HG03139 (cell line): ENCODE measurements at regions not wholly inside any gene's neighbourhood (a gene's known extent, or its start where the extent isn't known, plus 50 kb on each side); places are given as distances from the start of the nearest gene placed in this dataset.
"Not testable (repeated sequence)": the region's sequence is repeated elsewhere in the genome, so short reads cannot be mapped to it uniquely, and the experiment has no call there.

Source experiments
- ATAC-seq: cut with Tn5 transposase; IDR thresholded peaks from one replicate; pipeline ENCODE4 v1.9.1; 2021; ENCODE audit not compliant: unreplicated experiment

- ATAC-seq, result not testable (repeated sequence)
These were observed 83.1 kb upstream of the GOLGA6L4 start for GRCh38 chr15:84152381-84152979.

GRCh38 chr15:84153655-84154140 is 81.9 kb upstream of the GOLGA6L4 start:
- not testable (repeated sequence) for ATAC-seq

- not testable (repeated sequence) for ATAC-seq
These were observed 81.3 kb upstream of the GOLGA6L4 start for GRCh38 chr15:84154314-84154713.

DNA sequence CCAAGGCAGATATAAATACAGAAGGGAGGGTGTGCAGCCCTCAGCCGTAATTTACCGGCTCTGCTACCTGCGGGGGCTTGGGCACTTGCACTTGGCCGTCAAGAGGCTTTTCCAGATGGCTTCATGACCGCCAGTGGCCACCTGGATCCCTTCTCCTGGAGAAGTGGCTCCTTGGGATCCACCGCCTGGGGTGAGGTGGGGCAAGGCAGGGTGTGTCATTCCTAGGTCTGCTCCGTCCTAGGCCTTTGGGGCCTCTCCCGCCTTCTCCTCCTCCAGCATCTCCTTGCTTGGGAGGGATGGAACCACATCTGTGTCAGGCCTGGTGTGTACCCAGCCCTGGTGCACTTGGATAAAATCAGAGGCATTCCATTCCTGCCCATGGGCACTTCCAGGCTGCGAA is 80.8 kb upstream of the GOLGA6L4 start:
- ATAC-seq, result not testable (repeated sequence)

- not testable (repeated sequence) for ATAC-seq
These were observed 79.6 kb upstream of the GOLGA6L4 start for GRCh38 chr15:84155792-84156587.

- not testable (repeated sequence) for ATAC-seq
These were observed 79.1 kb upstream of the GOLGA6L4 start for GRCh38 chr15:84156588-84156840.

DNA sequence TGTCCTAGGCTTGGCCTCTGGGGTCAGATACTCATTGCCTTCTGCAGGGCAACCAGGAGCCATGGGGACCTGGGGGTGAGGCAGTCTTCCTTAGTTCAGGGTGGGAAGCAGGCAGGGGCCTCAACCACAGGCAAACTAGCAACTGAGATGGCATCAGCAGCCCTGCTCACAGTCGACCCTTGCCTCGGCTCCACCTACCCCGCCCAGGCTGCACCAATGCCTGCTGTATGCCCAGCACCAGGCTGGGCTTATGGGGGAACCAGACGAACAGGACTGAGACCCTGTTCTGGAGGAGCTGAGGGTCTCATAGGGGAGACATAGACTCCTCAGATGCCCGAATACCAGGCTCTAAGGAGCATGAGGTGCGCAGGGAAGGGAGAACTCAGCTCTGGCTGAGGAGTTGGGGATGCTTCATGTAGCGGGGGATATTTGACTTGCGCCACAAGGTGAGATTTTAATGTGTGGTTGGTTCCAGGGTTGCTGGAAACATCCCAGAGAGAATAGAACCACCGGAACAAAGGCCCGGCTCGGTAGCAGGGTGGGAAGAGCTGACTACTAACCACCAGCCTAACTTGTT is 78.4 kb upstream of the GOLGA6L4 start:
- not testable (repeated sequence) for ATAC-seq

DNA sequence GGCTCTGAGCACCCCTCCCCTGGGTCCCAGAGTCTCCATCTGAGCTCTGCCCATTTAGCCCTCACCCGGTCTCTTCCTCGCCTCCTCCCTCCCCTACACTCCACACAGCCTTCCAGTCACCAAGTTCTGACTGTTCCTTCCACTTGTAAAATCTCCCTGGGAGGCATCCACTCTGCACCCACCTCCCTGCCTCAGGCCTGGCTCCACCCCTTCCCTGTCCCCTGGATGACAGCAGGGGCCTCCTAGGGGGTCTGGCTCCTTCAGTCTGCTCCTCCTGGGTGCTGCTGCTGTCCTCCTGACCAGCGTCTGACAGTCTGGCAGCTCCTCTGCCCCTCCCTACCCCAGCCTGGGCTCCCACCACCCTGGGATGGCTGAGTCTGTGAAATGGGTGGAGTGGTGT is 77.7 kb upstream of the GOLGA6L4 start:
- not testable (repeated sequence) for ATAC-seq

GRCh38 chr15:84159346-84160269 is 76.0 kb upstream of the GOLGA6L4 start:
- not testable (repeated sequence) for ATAC-seq

DNA sequence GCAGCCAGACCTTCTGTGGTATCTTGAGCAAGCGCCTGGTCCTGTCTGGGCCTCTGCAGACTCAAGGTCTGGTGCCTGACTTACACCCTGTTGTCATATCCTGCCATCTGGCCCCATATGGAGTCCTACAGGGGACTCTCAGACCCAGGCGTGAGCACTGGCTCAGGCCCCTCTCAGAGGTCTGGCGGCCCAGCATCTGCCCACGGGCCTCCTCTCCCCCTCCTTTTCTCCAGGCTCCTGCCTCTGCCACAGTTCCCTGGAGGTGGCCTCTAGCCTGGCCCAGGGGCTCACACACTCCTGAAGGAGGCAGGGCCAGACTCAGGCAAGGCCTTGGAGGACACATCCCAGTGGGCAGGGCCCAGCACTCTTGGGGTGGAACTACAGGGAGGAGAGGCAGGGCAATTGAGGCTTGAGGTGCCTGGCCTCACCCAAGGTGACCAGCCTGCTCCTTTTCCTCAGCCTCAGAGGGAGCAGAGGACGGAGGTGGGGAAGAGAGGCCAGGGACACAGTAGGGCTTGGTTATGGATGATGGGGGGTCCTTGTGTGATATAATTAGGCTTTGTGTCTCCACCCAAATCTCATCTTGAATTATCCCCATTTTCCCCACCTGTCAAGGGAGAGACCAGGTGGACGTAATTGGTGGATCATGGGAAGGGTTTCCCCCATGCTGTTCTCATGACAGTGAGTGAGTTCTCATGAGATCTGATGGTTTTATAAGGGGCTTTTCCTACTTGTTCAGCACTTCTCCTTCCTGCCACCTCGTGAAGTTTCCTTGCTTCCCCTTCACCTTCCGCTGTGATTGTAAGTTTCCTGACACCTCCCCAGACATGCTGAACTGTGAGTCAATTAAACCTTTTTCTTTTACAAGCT is 70.9 kb upstream of the GOLGA6L4 start:
- ATAC-seq, result not testable (repeated sequence)

GRCh38 chr15:84170029-84170428 is 65.5 kb upstream of the GOLGA6L4 start:
- ATAC-seq, result not testable (repeated sequence)

DNA sequence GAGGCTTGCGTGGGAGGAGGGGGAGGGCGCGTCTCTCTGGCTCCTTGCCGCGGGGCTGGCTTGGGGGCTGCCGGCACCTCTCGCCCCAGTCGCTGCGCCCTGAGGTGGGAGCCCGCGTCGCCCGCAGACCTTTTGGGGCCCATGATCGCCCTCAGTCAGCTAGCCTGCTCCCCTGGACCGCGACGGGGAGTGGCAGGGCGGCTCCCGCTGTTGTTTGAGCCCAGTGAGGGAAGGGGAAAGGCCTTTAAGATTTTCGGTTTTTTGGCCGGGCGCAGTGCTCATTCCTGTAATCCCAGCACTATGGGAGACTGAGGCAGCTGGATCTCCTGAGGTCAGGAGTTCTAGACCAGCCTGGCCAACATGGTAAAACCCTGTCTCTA is 62.4 kb upstream of the GOLGA6L4 start:
- not testable (repeated sequence) for ATAC-seq
